Inflammatory macrophage treated with lipopolysaccharide for 4 hours (primary cell): ENCODE measurements at regions not wholly inside any gene's neighbourhood (a gene's known extent, or its start where the extent isn't known, plus 50 kb on each side); places are given as distances from the start of the nearest gene placed in this dataset.
"Not testable (repeated sequence)": the region's sequence is repeated elsewhere in the genome, so short reads cannot be mapped to it uniquely, and the experiment has no call there.

Experiments
- DNase-seq: peaks from one replicate; pipeline ENCODE4 v3.0.0-alpha.2; 2020

DNA sequence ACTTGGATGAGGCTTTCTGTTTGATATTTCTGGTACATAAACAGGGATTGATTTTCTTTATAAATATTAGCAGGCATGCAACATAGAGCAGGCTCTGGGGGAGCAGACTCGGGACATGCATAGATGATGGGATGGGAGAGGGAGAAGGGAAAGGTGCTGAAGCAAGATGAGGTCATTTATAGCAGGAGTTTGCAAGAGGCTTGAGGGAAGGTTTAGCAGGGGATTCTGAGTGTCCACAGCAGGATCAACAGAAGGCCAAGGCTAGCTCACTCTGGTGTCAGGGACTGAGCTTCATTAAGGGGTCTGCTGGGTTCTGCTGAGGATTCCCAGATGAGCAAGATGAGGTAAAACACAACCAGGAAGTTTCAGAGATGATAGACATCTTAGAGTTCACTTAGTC, 309.1 kb upstream of the CELF4 start:
- DNase-seq, result no peak

- DNase-seq, result no peak
Measured at GRCh38 chr18:37873416-37873815, 307.8 kb upstream of the CELF4 start.

GRCh38 chr18:37872562-37872961, 307.0 kb upstream of the CELF4 start:
- DNase-seq, result no peak

- no peak for DNase-seq
Measured at GRCh38 chr18:37871561-37871960, 306.0 kb upstream of the CELF4 start.

DNA sequence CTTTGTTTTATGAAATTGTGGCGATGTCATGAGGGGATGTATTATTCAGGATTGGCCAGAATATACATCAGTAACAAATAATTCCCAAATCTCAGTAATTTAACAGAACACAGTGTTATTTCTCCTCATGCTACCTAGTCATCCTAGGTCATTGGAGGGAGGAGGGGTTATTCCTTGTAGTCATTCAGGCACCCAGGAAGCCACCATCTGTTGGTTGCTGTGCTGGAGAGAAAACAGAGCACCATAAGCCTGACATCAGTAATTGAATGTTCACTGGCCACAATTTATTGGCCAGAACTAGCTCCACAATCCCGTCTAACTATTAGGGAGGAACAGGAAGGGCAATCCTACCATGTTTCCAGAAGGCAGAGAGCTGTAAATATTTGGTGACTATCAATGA, 303.5 kb upstream of the CELF4 start:
- no peak for DNase-seq

DNA sequence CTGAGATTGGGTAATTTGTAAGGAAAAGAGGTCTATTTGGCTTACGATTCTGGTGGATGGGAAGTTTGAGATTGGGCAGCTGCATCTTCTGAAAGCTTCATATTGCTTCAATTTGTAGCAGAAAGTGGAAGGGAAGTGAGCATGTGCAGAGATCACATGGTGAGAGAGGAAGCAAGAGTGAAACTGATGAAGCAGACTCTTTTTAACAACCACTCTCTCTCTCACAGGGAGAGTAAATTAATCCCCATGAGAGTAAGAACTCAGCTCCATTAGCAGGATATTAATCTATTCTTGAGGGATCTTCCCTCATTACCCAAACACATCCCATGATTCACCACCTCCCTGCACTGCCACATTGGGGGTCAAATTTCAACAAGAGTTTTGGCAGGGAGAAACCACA, 298.5 kb upstream of the CELF4 start:
- DNase-seq, result peak; percentile 7

- DNase-seq, result no peak
Measured at GRCh38 chr18:37861981-37862380, 296.4 kb upstream of the CELF4 start.

DNA sequence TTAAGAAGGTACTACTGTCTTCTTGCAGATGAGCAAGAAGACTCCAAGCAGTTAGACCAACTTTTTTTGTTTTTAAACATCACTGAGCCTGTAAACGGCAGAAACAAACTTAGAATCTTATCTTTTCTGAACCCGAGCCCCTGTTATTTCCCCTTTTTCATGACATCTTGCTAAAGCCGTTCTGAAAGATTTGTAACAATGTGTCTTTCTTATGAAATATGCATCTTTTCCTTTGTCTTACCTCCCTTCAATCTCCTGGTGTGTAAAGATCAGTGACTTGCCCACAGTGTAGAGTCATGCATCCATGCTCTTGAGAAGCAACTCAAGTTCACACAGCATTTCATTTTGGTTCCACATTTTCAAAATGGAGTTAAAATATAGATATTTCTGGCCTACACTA, 288.8 kb upstream of the CELF4 start:
- DNase-seq, result peak; percentile 15

DNA sequence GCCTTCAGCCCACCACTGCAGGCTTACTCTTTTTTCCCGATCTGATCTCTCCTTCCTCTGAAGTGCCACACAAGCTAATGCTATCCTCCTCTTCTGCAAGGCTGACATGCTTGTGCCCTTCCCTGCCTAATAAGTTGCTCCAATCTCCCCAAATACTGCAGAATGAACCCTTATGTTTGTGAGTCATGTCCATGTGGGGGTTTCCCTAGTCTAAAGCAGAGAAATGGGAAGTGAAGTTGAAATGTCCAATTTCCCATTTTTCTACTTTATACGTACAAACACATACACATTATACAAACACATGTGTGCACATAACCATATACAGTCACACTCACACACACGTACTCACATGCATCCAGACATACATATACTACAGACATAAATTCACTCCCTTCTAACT, 288.1 kb upstream of the CELF4 start:
- peak; percentile 71 for DNase-seq

- no peak for DNase-seq
Measured at GRCh38 chr18:37852464-37852863, 286.9 kb upstream of the CELF4 start.

DNA sequence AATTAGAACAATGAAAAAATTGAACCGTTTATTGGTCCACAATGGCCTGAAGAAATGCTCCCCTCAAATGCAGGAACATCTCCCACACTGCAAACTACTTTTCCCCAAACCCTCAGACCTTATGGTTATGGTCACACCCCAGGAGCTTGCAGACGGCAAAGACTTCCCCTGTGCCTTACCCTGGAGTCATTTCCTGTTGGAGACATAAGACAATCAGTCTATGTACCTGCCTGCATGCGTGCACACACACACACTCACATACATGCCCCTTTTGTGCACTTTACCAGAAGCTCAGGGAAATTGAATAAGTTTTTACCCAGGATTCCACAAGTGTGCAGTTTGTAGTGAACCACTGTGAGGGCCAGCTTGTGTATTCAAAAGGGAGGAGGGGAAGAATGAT, 281.9 kb upstream of the CELF4 start:
- no peak for DNase-seq

DNA sequence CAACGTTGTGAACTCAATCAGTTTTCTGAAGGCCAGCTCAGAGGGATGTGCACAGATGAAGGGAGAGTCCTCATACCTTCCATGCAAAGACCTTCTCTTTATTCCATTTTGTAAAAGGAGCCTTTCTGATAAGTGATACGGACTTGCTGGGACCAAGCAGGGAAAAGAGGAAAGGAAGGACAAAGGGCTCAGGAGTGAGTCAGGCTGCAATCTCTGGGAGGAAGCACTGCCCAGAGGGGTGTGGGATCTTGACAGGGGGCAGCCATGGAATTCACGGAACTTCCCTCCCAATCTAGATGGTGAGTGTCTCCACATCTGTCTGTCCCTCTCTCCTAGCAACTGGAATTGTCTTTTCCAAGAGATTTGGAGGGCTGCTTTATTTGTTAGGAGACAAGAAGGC, 281.4 kb upstream of the CELF4 start:
- DNase-seq, result no peak

DNA sequence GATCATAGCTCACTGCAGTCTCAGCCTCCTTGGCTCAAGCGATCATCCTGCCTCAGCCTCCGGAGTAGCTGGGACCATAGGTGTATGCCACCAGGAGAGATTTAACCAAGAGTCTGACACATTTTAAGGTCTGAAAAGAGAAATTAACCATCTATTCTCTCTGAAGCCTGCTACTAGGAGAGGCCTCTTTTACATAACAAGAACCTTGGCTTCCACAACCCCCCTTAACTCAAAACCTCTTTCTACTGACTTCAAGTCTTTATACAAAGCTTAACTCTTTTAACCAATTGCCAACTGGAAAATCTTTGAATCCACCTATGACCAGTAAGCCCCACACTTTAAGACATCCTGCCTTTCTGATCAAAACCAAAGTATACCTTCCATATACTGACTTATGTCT, 279.9 kb upstream of the CELF4 start:
- DNase-seq, result no peak

GRCh38 chr18:37844209-37844970, 278.8 kb upstream of the CELF4 start:
- no peak for DNase-seq

DNA sequence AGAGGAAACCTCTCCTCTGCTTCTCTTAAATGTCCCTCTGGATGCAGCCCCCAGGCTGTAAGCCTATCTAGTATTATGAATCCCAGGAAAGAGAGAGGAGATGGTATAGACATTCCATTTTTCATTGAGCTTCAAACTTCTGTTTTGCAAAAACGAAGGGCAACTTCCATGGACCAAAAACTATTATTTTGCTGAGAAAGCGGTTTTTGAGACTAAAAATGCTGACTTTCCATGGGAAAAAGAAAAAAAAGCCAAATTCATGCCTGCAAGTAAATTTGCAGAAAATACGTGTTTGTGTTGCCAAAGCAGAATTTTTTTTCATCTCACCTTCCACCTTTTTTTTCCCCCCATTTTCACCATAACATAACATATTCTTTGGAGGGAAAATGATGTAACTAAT, 272.5 kb upstream of the CELF4 start:
- DNase-seq, result no peak

DNA sequence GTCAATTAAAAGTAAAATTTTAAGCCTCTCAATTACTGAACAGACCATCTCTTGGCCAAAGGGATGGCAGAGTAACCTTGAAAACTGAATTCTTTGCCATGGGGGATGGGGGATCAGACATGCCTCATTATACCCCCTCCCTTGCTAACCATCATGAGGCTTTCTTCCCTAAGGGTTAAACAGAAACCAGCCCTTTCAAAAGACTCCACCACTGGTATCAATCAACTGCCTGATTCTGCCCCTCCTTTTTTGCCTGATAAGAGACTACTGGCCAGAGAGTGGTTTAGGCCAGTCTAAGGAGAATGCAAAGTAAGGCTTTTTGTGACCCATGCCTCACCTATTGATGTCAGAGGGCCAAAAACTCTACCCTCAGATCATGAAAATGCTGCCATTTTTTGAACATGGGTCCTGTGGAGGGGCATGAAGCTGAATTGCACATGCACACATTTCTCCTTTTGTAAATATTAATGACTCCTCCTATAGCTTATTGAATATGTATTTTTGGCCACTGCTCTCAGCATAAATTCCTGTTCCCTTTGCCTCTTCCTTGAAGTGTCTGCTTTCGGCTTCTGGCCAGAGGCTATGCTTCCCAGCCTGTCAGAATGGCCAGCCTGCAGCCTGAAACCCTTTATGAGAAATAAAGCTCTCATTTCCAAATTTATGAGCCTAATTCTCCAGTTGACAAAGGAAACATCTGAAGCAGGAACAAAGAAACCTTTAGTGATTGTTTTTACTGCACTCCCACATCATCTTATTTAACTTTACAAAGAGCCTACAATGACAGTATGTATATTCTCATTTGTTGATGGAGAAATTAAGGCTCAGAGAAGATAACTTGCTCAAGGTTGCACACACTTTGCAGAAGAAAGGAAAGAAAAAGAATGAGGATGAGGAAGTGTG, 270.7 kb upstream of the CELF4 start:
- DNase-seq, result no peak

DNA sequence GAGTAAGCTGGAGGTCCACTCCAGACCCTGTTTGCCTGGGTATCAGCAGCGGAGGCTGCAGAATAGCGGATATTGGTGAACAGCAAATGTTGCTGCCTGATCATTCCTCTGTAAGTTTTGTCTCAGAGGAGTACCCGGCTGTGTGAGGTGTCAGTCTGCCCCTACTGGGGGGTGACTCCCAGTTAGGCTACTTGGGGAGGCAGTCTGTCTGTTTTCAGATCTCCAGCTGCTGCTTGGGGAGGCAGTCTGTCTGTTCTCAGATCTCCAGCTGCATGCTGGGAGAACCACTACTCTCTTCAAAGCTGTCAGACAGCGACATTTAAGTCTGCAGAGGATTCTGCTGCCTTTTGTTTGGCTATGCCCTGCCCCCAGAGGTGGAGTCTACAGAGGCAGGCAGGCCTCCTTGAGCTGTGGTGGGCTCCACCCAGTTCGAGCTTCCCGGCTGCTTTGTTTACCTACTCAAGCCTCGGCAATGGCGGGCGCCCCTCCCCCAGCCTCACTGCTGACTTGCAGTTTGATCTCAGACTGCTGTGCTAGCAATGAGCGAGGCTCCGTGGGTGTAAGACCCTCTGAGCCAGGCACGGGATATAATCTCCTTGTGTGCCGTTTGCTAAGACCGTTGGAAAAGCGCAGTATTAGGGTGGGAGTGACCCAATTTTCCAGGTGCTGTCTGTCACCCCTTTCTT, 266.6 kb upstream of the CELF4 start:
- not testable (repeated sequence) for DNase-seq

GRCh38 chr18:37812961-37813360, 247.4 kb upstream of the CELF4 start:
- DNase-seq, result no peak

GRCh38 chr18:37805773-37806404, 240.3 kb upstream of the CELF4 start:
- no peak for DNase-seq

- DNase-seq, result no peak
Measured at GRCh38 chr18:37796823-37797349, 231.3 kb upstream of the CELF4 start.

- DNase-seq, result no peak
Measured at GRCh38 chr18:37787452-37787851, 221.9 kb upstream of the CELF4 start.

DNA sequence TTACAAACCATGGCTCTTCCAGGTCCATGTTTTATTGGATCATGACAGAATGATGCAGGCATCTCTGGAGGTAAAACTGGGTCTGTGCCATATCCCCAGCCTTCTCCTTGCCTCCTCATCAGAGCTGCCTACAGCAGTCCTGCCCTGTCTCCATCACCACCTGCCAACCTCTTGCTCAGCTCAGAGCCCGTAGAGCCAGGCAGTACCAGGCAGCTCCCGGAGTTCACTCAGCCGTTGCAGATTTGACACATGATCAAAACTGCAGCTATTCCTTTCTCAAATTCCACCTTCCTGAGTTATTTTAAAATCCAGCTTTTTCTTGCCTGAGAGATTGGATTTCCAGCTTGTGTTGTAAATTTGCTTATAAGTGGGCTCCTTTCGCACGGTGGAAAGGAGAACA, 218.2 kb upstream of the CELF4 start:
- DNase-seq, result no peak

GRCh38 chr18:37779220-37779619, 213.6 kb upstream of the CELF4 start:
- DNase-seq, result no peak
